Stimulated activated CD8-positive, alpha-beta memory T cell treated with anti-CD3 and anti-CD28 coated beads, Interleukin-15, amount 100 ng/mL, for 48 hours (primary cell): ENCODE measurements at regions not wholly inside any gene's neighbourhood (a gene's known extent, or its start where the extent isn't known, plus 50 kb on each side); places are given as distances from the start of the nearest gene placed in this dataset.

Experiments
- DNase-seq, 2 donors: peaks; one replicate each; pipeline ENCODE4 v3.0.0-alpha.2; 2020; ENCODE audit warnings: low read depth in 2 of 2

DNA sequence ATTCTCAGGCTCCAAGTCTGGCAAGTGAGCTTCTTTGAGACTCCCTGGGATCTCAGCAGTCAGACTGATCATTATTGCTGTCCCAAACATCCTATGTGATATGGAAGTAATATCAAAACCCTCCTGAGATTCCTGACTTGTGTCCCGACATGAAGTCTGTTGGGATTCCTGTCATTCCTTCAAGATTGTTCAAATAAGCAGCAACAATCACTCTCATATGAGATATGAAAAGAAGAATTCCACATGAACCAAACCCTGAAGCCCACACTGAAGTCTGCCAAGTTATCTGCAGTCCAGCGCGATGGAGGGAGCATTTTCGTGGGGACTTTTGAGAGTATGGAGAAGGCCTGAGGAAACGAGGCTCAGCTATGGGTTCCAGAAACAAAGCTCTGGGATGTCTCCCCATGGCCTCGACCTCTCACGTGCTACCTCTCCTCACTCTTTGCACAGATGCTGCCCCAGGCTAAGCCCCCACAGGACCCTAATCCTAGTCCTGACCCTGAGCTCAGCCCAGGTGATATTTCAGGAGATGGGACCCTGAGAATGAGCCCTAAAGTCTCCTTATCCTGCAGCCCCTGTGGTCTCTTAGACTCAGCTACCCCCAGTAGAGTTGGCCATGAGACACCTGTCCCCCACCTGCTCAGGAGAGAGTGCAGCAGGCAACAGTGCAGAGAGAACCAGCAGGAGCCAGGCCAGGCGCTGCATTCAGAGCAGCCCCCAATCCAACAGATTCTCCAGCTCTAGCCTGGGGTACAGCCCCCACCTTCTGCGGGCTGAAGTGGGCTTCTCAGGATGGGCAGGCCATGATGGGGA is 100.2 kb downstream of the GGTLC2 start:
- DNase-seq = no peak

GRCh38 chr22:22745225-22746060 is 101.0 kb downstream of the GGTLC2 start:
- DNase-seq = peak in 1 of 2 donors; percentile 19

GRCh38 chr22:22746061-22746962 is 101.9 kb downstream of the GGTLC2 start:
- DNase-seq = no peak

DNA sequence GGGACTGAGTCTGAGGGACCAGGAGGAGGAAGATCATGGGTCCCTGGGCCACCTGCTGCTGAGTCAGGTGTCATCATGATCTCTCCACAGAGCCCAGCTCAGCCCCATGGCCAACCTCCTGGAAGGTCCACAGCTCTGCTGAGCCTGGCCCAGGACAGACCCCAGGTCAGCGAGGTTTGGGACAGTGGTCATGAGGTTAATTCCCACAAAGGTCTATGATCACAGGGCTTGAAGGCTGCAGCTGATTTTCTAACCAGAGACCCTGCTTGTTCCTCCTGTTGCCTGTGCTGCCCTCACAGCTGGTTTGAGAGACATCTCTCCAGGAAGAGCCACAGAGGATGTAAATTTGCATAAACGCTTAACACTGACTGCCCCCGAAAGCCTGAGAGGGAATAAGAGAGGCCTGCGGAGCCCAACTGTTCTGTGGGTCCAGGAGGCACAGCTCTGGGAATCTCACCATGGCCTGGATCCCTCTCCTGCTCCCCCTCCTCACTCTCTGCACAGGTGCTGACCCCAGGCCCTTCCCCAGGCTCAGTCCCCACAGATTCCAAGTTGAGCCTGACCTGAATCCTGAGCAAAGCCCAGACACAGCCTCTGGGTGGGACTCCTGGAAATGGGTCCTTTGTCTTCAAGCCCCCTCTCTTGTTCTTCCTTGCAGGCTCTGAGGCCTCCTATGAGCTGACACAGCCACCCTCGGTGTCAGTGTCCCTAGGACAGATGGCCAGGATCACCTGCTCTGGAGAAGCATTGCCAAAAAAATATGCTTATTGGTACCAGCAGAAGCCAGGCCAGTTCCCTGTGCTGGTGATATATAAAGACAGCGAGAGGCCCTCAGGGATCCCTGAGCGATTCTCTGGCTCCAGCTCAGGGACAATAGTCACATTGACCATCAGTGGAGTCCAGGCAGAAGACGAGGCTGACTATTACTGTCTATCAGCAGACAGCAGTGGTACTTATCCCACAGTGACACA is 102.8 kb downstream of the GGTLC2 start:
- DNase-seq = no peak

DNA sequence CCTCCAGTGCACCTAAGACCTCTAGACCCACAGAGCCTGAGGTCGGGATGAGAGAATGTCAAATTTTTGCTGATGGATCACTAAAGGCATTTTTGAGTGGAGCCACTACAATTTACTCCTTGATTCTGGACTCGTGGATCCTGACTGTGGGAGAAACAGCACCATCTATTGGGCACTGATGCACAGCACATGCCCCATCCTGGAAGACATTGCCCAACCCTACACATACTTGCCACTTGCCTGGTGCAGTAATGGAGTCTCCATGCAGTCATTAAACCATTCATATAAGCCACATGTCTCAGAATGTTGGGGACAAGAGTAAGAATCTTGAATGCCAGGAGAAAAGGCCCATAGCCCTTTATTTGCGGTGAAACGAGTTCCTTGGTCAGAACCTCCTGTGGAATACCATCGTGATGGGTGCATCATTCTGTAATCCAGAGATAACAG is 103.9 kb downstream of the GGTLC2 start:
- DNase-seq = no peak

GRCh38 chr22:22748756-22749155 is 104.3 kb downstream of the GGTLC2 start:
- DNase-seq = no peak

- no peak for DNase-seq
Observed at GRCh38 chr22:22749167-22749758, 104.8 kb downstream of the GGTLC2 start.

DNA sequence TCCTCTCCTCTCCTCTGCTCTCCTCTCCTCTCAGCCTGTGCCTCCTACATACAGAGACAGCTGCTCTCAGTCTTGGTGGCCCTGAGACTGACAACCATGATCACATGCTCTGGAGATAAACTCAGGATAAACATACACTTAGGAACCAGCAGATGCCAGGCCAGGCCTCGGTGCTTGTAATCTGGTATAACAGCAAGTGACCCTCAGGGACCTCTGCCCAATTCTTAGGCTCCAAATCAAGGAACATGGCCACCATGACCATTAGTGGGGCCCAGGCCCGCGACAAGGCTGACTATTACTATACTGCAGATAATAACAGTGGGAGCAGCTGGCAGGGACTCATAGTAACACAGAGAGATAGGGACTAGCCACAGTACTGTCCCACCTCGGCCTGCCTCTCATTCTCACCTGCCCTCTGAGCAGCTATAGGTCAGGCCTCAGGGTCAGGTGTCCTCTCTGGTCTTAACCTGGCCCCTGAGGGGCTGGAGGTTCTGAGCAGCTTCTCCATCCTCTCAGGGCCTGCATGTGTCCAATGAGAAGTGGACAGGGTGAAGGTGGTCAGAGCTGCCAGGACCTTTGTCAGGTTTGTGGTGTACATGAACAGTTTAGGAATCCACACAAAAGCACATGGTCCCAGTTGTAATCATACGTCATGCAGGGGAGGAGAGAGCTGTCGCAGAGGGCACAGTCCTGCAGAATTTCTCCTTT is 106.1 kb downstream of the GGTLC2 start:
- no peak for DNase-seq

DNA sequence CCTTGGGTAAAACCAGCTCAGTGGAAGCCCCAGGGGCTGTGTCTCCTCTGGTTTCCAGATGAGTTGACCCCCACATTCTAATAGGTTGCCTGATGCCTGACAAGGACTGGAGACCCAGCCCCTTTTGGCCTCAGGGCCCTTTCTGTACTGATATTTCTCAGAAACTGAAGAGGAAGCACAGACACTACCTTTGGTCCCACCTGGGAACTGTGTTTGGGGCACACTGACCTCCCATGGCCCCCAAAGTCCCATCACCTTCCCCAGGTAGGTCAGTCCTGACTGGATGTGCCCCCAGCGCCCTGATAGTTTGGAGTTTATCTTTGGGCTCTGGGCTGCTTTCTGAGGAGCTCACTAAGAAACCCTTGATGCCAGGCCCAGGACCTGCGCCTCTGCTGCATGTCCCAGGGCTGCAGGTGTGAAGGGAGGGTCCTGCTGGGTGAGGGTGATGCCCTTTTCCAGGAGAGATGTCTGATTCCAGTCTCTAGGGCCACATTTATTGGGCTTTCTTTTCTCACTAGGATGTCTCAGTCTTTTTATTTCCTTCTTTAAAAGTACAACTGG is 106.7 kb downstream of the GGTLC2 start:
- no peak for DNase-seq

DNA sequence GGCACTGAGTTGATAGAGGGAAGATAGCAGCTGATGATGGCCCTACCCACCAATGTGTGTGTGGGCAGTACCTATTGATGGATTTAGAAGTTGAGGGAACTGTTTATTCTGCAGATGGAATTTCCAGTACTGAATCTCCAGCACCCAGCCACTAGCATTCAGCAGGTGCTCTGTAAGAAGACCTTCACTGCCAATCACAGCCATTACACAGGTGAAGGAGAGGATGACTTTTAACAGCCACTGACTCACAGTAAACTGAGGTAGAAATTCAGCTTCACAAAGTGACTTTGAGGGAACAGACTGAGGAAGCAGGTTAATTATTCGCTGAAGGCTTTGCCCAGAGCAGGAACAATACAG is 107.8 kb downstream of the GGTLC2 start:
- no peak for DNase-seq

- DNase-seq = no peak
Observed at GRCh38 chr22:22752556-22753477, 108.4 kb downstream of the GGTLC2 start.

- peak; percentile 58 to 67 for DNase-seq
Observed at GRCh38 chr22:22753526-22754267, 109.3 kb downstream of the GGTLC2 start.

GRCh38 chr22:22754268-22754657 is 109.8 kb downstream of the GGTLC2 start:
- no peak for DNase-seq

GRCh38 chr22:22754961-22755777 is 110.8 kb downstream of the GGTLC2 start:
- no peak for DNase-seq

DNA sequence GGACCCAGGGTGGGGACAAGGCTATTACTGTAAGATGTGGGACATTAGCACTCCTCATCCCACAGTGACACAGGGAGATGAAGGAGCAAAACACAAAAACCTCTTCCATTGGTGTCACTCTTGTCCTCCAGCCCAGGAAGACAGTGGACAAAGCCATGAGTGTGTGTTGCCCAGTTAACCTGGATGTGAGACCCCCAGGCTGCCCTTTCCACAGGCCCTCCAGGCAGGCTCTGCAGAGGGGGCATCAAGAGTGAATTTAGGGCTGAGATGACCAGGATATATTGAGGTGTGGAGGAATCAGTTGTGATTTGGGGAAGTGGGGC is 111.3 kb downstream of the GGTLC2 start:
- DNase-seq = no peak

GRCh38 chr22:22756109-22756508 is 111.7 kb downstream of the GGTLC2 start:
- DNase-seq = no peak
